Keratinocyte (primary cell): ENCODE measurements at regions not wholly inside any gene's neighbourhood (a gene's known extent, or its start where the extent isn't known, plus 50 kb on each side); places are given as distances from the start of the nearest gene placed in this dataset.

Experiments
- CTCF ChIP-seq, 3 experiments: IDR thresholded peaks in 1 of 3; conservative IDR thresholded peaks in 1 of 3; optimal IDR thresholded peaks in 1 of 3; 2 replicates in 2 of 3; 3 replicates in 1 of 3; pipeline versions ENCODE3 to v1.5.1; 2011; ENCODE audit warnings: low read length in 3 of 3, mild to moderate bottlenecking in 3 of 3, moderate library complexity in 2 of 3, control low read depth in 1 of 3, inconsistent platforms in 1 of 3; ENCODE audit not compliant: insufficient read depth in 2 of 3; ENCODE audit errors: extremely low read depth in 1 of 3
- EZH2 ChIP-seq: IDR thresholded peaks from one replicate; pipeline ENCODE4 v1.6.1; 2012; ENCODE audit warnings: inconsistent platforms, mild to moderate bottlenecking, low read length, moderate library complexity

GRCh38 chr4:116561768-116562167, 523.6 kb downstream of the TRAM1L1 start:
- no peak for TF ChIP-seq EZH2
- no peak for TF ChIP-seq CTCF (optimal IDR thresholded peaks at IDR 0.05 in 1 of 3, IDR thresholded peaks at IDR 0.05 in 1 of 3, conservative IDR thresholded peaks at IDR 0.05 in 1 of 3; ENCODE audit: extremely low read depth in 1 of 3, insufficient read depth in 2 of 3, low read length in 3 of 3)
